GM19372 (cell line): ENCODE measurements at regions not wholly inside any gene's neighbourhood (a gene's known extent, or its start where the extent isn't known, plus 50 kb on each side); places are given as distances from the start of the nearest gene placed in this dataset.

ENCODE experiments used
- ATAC-seq: cut with Tn5 transposase; IDR thresholded peaks from one replicate; pipeline ENCODE4 v1.9.1; 2021; ENCODE audit warnings: mild to moderate bottlenecking, low read depth, moderate library complexity; ENCODE audit not compliant: unreplicated experiment

DNA sequence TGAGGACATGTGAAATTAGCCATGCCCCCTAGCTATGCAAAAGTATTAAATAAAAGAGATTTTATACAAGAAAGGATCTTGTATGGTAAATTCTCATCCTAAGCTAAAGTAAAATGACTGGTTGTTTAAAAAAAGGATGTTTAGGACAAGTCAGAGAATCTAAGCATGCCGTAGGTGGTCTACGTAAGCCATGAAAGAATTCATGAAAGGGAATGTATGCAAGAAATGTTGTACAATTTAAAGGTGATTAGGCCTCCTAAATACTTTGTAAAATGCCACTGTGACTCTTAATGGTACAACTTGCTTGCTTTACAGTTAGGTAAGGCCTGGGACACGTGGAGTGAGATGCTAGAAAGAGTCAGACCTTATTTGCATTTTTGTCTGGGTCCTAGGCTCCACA, 209.0 kb downstream of the EFHB start:
- ATAC-seq, result no peak

DNA sequence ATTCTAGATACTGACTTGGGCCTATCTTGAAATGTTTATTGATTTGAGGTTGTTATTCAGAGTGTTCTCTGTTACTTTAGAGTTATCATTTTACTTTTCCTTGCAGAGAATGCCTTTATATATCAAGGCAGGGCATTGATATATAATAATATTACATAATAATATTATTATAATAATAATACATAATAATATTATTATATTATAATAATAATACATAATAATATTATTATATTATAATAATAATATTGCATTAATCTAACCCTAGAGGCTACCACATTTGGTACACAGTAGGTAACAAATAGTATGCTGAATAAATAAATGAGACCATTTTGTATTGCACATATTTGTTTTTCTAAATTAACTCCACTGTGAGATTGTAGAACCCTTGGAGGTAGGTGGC, 216.3 kb downstream of the EFHB start:
- no peak for ATAC-seq

GRCh38 chr3:19711160-19711782, 222.7 kb downstream of the EFHB start:
- no peak for ATAC-seq

GRCh38 chr3:19702416-19703078, 231.5 kb downstream of the EFHB start:
- no peak for ATAC-seq

GRCh38 chr3:19688767-19689166, 245.2 kb downstream of the EFHB start:
- no peak for ATAC-seq

DNA sequence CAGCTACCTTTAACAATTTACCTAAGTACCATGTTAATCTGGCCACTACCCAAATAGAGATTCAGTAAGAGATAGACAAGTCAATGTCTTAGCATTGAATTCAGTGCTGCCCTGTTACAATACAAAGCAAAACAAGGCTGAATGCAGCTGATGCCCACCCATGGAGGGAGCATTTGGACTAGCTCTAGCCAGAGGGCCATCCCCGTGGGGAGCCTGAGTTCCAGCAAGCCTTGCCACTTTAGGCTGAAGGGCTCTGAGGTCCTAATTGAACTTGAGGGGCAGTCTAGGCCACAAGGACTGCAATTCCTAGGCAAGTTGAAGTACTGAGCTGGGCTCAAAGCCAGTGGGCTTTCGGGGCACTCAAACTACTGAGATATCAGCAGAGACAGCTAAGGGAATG, 265.9 kb downstream of the EFHB start:
- ATAC-seq, result no peak

GRCh38 chr3:19662486-19662885, 271.5 kb downstream of the EFHB start:
- no peak for ATAC-seq

GRCh38 chr3:19652336-19652735, 281.7 kb downstream of the EFHB start:
- ATAC-seq, result no peak

DNA sequence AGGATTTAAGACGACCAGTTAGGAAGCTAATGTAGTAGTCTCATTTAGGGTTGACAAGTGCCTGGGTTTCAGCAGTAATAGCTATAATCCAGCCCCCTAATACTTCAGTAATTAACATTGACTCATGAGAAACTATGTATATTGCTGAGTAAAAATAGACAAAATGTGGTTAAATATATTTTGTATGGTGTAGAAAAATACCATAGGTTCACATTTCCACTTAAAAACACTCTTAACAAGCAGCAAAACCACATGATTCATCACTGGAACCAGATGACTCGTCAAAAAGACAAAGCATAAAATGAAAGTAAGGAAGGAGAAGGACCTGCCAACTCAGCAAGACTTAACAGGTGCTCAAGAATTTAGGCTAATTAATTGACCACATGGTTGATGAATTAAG, 288.9 kb downstream of the EFHB start:
- no peak for ATAC-seq

GRCh38 chr3:19644405-19644804, 289.6 kb downstream of the EFHB start:
- peak; percentile 46 for ATAC-seq

- ATAC-seq, result no peak
Measured at GRCh38 chr3:19641408-19641807, 292.6 kb downstream of the EFHB start.

DNA sequence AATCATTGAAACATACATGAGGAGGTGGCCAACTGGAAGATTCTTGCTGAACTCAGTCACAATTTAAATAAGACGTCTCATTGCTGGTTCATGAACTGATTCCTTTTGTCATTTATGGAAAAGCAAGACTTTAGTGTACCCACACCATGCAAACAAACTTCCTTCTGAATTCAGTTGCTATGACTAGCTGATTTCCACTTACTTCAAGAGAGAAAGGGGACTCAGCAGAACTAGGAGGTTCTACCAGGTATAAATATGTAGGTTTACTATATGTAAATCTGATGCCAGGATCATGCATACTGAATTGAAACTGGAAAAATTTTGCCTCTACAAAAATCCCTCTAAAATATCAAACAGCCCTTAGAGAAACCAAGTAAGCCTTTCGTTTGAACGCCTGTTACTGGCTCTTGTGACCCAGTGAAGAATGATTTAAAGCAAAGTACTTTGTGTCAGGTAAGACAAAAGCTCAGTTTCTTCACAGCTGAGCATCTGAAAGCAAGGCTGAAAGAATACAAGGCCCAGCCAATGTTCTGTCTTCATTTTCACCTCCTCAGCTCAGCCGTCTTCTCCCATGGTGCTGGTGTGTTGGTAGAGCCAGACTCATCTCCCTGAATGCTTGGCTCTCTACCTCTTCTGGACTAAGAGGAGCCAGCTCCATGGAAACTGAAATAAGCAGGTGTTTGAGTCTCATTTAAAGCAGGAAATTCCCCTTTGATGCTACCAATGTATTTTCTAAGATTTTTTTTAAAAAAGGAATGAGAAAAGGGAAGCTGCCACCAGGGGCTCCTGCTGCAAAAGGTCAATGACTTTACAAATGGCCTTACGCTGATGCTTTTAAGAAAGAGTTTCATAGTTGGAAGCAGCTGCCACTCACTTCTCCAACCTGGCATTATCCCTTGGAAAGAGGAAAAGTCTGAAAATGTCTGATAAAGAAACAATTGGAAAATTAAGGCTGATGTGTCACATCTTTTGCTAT, 301.6 kb downstream of the EFHB start:
- ATAC-seq, result no peak

DNA sequence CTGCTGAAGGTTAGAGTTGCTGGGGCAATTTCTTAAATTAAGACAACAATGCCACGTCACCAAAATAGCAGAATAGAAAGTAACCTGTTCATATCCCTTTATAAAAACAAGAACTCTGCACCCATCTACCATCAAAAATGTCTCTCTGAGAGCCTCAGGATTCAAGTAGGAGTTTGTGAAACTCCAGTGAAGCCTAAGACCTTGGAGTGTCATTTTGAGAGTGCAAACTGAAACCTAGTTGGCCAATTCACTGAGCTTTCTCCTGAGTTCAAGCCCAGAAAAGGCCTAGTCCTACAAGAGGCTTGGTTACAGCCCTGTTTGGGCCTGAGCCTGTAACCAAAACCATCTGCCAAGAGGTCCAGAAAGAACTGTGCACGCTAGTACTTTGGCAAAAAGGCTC, 335.1 kb downstream of the EFHB start:
- ATAC-seq, result no peak

GRCh38 chr3:19596408-19596807, 337.6 kb downstream of the EFHB start:
- ATAC-seq, result no peak

- no peak for ATAC-seq
Measured at GRCh38 chr3:19595884-19596283, 338.1 kb downstream of the EFHB start.
